Glomerular endothelial cell (primary cell): ENCODE measurements at regions not wholly inside any gene's neighbourhood (a gene's known extent, or its start where the extent isn't known, plus 50 kb on each side); places are given as distances from the start of the nearest gene placed in this dataset.
"Not testable (repeated sequence)": the region's sequence is repeated elsewhere in the genome, so short reads cannot be mapped to it uniquely, and the experiment has no call there.

ENCODE experiments used
- DNase-seq: peaks from one replicate; pipeline ENCODE4 v3.0.0-alpha.2; 2011; ENCODE audit warnings: low read depth, low spot score; ENCODE audit errors: extremely low read depth

DNA sequence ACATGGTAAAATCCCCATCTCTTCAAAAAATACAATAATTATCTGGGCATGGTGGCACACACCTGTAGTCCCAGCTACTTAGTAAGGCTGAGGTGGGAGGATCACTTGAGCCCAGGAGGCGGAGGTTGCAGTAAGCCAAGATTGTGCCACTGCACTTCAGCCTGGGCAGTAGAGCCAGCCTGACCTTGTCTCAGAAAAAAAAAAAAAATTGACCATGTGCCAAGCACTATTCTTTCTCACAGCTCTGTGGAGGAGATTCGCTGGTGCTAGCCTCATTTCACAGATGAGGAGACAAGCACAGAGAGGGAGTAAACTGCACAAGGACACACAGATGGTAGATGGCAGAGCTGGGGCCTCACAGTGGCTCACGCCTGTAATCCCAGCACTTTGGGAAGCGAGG, 131.8 kb upstream of the JARID2 start:
- no peak for DNase-seq

DNA sequence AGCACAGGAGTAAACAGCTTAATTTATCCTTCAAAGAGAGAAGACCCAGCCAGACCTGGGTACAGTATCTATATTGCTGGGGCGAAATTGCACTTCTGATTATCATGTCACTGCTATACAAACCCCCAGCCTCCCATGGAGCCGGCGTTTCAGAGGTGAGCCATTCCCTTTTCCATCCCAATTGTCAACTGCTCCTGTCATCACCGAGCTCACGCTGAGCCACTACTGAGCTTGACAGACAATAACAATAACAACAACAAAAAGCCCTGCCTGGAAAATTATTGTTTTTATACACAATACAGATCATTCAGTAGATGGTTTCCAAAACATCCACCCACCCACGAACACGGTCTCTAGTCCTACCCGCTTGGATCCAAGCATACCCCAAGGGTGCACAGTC, 129.0 kb upstream of the JARID2 start:
- no peak for DNase-seq

DNA sequence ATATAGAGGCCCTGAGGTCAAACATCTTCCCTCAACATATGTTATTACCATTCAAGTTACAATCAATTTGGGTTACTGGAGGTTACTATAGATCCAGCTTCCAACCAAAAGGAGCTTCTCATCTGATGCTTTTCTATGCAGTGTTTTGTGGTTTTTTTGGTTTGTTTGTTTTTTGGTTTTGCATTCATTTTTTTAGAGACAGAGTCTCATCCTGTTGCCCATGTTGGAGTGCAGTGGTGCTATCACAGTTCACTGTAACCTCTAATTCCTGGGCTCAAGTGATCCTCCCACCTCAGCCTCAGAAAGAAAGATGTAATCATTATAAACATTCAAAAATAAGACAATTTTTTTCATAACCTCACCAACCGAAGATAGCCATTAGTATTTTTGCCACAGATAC, 124.4 kb upstream of the JARID2 start:
- no peak for DNase-seq

DNA sequence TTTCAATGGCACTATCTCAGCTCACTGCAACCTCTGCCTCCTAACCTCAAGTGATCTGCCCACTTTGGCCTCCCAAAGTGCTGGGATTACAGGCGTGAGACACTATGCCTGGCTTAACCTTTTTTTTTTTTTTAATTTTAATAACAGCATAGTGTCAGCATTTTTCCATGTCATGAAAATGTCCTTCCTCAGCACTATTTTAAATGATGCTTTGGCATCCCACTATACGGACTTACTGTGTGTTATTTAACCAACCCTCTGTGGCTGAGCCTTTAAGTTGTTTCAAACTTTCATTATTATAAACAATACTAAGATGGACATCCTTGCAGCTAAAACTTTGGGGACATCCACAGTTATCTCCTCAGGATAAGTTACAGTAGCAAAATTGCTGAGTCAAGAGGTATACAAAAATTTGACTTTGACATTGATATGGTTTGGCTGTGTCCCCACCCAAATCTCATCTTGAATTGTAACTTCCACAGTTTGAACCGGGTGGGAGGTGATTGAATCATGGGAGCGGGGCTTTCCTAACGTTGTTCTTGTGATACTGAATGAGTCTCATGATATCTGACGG, 123.8 kb upstream of the JARID2 start:
- DNase-seq: no peak

DNA sequence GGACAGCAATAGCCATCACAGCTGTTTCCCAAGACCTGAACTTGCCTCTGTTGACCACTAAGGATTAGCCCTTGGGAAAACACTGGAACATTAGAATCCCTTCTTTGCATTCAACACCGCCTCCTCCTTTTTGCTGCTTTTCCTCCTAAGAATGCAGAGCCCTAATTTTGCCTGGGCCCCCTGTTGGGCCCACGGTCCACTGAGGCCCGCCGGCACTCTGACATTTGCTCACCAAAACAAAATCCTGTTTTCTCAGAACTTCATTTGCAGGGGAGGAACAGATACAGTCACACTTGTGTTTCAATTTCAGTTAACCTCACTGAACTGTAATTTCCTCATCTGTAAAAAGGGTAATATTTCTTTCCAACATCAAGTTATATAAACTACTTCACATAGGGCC, 116.0 kb upstream of the JARID2 start:
- DNase-seq: no peak

DNA sequence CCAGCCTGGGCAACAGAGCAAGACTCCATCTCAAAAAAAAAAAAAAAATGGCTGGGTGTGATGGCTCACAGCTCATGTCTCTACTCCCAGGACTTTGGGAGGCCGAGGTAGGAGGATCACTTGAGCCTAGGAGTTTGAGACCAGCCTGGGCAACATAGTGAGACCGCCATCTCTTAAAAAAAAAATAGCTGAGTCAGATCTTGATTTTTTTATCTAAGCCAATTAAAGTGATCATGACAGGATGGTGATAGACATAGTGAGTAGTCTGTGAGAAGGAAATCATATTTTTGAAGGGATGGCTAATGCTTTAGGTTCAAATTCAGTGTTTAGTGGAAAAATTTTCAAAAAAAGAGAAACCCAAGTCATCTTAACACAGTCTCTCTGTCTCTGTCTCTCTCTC, 114.6 kb upstream of the JARID2 start:
- no peak for DNase-seq

DNA sequence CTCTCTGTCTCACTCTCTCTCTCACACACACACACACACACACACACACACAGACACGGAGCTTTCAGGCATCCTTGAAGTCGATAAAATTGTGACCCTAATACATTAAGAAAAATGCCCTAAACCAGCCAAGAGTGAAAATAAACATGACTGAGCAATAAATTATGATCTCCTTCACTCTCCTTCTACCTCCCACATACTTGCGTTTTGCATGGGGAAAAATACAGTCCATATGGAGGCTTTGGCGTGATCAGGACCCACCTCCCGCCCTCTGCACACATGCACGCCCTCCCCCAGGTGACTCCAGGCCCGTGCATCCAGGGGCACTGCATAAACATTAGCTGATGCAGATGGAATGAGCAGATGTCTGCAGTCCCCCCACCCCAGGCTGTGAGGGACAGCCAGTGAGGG, 114.2 kb upstream of the JARID2 start:
- DNase-seq: no peak

DNA sequence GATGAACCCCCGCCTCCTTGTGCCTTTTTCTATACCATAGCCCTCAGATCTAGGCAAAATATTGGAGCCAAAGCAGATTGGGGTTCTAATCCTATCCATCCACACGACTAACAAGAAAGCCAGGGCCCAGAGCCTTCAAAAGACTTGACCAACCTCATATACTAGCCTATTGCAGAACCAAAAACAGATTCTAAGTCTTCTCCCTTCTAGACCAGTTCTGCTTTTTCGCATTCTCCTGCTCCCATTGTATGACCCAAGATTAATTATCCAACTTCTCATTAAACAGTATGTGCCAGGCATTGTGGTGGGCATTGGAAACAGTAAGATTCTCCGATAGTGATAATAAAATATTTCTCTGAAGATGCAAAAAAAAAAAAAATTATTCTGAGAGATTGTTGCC, 113.7 kb upstream of the JARID2 start:
- no peak for DNase-seq

DNA sequence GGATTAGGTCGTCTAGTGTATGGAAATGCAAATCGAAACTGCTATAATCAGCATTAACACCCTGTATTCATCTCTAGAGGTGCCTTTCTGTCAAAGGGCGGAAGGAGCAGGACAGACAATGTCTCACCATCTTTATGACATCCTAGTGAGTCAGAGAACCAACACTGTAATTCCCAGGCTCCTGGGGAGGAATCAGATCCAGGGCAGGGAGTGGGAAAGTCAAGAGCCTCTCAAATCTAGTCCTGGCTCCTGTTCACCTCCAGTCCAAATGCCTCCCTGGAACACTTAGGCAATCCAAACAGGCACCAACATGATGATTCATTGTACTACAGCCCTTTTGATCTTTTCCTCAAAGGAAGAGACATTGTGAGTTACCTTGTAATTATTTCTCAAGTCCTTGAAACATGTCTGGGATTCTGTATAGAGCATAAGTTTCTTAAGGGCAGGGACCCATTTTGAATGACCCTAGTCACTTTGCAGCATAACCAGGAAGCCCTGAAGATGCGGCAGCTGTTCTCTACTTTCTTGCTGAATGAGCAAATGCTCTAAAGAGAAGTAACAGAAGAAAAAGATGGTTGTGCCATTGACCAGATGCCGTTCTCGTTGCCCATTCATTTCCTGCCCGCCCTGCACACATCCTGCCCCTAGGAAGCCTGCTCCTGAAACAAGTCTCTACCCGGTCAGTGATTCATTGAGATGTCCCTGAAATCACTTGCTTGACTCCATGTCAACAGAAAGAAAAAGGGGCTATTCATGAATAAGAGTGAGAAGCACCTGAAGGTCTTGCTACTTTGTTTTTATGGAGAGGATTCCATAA, 112.8 kb upstream of the JARID2 start:
- no peak for DNase-seq

DNA sequence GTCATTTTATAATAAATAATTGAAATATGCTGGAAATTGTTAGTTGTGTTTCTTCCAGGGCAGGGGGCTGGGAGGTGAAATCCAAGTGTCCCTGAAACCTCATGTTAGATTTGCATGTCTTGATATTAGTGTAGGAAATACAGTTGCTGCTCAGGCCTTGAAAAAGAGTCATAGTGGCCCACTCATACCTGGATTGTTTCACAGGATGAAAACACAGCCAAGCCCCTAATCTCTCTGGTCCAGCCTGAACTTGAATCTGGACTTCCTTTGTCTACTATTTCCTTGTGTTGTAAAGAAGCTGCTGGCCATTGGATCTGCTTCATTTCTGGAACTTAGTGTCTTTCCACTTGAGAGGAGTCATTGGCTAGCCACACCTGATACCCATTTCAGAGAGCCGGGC, 108.8 kb upstream of the JARID2 start:
- no peak for DNase-seq

DNA sequence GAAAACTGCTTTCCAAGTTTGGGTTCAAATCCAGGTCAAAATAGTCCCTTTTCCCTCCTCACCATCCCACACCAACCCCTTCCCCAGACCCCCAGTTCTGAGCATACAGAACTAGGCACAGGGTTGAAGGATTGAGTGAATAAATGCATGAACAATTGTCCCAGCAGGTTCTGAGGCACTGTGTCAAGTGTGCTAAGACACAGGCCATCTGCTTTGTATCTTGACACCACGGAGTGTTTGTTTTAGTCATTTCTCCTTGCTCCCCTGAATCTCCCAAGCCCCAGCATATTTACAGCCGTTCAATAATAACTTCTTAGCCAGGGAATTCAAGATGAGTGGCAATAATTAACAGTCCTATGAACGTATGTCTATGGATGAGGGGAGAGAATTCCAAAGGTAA, 102.8 kb upstream of the JARID2 start:
- no peak for DNase-seq

DNA sequence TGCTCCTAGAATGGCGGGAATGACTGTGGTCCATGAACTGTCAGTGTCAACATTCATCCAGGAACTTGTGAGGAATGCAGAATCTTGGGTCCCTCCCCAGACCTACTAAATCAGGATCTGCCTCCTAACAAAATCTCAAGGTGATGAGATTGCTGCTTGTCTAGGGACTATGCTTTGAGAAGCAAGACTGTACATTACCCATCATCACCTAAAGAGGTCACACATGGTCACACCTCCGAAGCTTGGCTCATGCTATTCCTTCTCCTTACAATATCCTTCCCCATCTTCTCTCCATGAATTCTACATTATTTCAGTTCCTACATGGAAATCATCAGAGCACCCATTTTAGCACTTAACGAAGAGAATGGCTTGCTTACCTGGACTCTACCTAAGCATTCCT, 102.3 kb upstream of the JARID2 start:
- DNase-seq: no peak

DNA sequence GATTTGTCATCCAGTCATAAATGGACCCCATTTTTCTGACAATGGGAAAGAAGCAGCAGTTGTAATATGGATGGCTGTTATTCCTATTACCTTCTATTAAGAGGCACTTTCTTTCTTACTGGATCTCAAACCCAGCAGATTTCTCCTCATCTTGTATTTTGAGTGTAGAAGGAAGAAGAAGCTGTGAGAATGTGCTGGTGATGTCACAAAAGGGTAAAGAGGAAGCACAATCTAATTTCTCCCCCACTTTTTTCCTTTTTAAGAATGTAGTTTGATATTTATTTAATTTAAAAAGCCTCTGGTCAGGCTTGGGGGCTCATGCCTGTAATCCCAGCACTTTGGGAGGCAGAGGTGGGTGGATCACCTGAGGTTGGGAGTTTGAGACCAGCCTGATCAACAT, 100.0 kb upstream of the JARID2 start:
- DNase-seq: no peak

DNA sequence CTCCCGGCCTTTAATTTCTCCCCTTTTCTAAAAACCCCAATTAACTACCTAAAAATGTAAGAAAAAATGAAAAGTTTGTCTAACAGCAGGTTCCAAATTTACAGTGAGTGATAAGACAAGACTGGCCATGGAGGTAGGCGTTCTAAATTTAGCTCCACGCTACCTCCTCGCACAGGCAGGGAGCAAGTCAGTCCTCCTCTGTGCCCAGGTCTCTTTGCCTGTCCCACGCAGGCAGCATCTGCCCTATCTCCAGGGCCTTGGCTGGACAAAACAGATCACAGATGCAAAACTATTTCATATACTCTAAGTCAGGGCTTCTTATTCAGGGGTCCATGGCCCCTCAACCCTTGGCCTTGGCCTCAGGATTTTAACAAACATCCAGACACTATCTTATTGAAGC, 98.0 kb upstream of the JARID2 start:
- DNase-seq: no peak

DNA sequence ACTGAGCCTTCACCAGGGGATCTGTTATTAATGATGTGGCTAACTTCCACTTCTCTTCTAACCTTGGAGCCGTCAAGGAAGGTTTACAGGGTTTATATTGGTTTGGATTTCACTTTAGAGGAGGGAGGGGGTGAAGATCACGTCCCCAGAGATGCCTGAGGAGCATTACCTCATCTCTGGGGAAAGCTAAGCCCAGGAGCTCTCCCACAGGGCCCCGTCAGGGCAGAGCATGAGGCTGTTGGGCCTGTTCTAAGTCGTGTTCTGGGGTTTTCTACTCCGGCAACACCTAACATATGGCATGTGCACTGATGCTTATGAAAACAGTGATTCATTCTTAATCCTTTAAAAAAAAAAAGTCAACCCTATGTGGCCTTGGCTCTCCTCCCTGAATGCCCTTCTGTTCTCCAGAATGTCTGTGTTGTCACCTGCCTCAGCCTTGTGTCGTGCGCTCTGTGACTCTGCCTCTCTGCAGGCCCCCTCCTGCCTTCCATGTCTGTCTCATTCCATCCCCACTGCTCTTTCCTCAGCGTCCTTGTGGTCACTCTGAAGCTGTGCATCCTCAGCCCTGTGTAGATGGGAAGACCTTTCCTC, 97.4 kb upstream of the JARID2 start:
- DNase-seq: no peak

DNA sequence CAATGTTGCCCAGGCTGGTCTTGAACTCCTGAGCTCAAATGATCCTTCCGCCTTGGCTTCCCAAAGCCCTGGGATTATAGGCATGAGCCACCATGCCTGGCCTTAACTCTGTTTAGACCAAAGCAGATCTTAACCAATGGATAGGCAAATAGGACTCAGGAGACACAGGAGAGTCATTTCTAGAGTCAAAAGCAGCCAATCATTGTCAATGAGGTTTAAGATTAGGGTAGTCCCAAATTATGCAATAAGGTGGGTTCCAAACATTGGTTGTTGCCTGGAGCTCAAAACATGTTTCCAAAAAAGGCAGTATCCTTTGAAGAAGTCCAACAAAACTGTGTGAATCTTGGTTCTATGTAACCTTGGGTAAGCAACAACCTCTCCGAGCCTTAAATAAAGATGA, 95.7 kb upstream of the JARID2 start:
- no peak for DNase-seq

DNA sequence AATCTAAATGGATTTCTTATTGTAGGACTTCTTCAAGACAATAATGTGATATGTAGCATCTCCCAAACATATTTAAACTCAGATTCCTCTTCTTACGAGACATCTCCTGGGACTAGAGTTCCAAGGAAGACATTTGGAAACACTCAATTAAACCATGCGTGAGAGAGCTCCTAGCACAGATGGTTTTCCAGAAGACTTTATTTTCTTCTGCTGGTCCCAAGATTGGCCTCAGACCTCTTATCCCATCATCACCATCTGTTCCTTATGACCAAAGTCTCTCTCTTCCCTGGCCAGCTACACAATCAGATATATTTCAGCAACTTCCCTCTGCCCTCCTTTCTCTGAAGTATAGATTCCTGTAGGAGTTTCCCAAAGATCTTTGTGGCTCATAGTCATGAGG, 93.2 kb upstream of the JARID2 start:
- no peak for DNase-seq

DNA sequence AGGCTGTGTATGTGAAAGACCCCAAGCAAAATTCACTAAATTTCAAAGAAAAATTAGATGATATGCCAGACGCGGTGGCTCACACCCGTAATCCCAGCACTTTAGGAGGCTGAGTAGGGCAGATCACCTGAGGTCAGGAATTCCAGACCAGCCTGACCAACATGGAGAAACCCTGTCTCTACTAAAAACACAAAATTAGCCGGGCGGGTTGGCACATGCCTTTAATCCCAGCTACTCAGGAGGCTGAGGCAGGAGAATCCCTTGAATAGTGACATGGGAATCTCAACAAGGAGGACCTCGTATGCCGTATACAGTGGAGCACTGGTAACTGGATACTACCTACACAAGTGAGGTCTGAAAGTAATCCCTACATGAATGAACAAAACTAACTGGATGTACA, 92.7 kb upstream of the JARID2 start:
- DNase-seq: no peak

DNA sequence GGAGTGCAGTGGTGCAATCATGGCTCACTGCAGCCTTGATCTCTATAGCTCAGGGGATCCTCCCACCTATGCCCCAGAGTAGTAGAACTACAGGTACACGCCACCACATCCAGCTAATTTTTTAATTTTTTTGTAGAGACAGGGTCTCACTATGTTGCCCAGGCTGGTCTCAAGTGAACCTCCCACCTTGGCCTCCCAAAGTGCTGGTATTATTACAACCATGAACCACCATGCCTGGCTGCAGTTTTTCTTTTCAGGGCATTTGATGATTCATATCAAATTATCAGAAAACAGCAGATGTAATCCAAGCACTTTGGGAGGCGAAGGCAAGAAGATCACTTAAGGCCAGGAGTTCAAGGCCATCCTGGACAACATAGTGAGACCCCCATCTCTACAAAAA, 88.4 kb upstream of the JARID2 start:
- DNase-seq: no peak

DNA sequence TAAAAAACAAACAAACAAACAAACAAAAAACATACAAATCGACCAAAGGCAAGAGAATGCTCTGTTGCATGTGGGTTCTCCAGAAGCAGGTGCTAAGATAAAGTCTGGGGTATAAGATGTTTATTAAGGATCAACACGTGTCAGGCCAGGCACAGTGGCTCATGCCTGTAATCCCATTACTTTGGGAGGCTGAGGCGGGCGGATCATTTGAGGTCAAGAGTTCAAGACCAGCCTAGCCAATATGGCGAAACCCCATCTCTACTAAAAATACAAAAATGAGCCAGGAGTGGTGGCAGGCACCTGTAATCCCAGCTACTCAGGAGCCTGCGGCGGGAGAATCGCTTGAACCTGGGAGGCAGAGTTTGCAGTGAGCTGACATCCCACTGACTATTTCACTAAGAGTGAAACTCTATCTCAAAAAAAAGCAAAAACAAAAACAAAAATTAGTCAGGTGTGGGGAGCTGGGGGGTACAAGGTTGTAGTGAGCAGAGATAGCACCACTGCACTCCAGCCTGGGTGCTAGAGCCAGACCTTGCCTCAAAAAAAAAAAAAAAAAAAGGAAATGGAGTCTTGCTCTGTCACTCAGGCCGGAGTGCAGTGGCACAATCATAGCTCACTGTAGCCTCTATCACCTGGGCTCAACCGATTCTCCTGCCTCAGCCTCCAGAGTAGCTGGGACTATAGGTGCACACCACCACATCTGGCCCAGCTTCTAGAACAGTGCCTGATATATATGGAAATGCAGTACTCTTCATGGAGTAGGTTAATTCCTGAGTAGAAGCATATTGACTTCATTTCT, 86.8 kb upstream of the JARID2 start:
- DNase-seq: no peak

DNA sequence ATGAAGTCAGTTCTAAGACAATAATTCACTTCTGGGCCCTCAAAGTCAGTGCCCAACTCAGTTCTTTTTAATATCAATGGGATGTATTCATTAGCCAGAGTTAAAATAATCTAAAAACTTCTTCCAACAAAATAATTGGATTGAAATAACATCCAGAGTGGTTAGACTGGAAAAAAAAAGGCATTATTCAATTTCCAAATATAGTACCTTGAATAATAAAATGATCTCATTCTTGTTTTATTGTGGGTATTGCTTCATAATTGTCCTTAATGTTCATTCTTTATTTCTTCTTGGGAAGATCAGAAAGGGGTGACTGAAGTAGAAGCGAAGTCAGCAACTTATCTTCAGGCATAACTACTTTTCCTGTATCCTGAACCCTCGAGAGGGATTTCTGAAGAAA, 85.1 kb upstream of the JARID2 start:
- DNase-seq: no peak

DNA sequence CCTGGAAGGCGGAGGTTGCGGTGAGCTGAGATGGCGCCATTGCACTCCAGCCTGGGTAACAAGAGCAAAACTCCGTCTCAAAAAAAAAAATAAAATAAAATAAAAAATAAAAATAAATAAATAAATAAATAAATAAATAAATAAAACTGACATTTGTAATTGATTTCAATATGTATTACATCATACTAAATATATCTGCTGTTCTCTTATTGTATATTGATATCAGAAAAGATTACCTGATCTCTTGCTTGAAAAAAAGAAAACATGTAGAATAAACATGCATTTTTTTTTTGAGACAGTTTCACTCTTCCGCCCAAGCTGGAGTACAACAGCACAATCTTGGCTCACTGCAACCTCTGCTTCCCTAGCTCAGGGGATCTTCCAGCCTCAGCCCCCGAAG, 81.0 kb upstream of the JARID2 start:
- DNase-seq: not testable (repeated sequence)
